ENCODE measurements at regions not wholly inside any gene's neighbourhood (a gene's known extent, or its start where the extent isn't known, plus 50 kb on each side); places are given as distances from the start of the nearest gene placed in this dataset.

- TF ChIP-seq RERE (CRISPR knock-in tag; IDR thresholded peaks at IDR 0.05; ENCODE audit: low read depth) (peak; percentile 62; the same call in 1 of the 2 replicates), HNF4G (IDR thresholded peaks at IDR 0.05; ENCODE audit: borderline replicate concordance, low read depth, low read length) (peak; percentile 41; the same call in 1 of the 2 replicates), HNF4G (CRISPR knock-in tag; IDR thresholded peaks at IDR 0.05; ENCODE audit: borderline replicate concordance, low read depth) (no peak), MEF2D (CRISPR knock-in tag; IDR thresholded peaks at IDR 0.05) (no peak), HNF4A (CRISPR knock-in tag; IDR thresholded peaks at IDR 0.05) (peak; percentile 61), NR2C2 (CRISPR knock-in tag; IDR thresholded peaks at IDR 0.05; ENCODE audit: borderline replicate concordance) (0 out of 2 replicates have a peak, but pooled peaks have one; percentile 30), HHEX (CRISPR knock-in tag; IDR thresholded peaks at IDR 0.05) (peak; percentile 59; the same call in 1 of the 2 replicates), NR2F6 (IDR thresholded peaks at IDR 0.05) (peak; percentile 78), NR2F6 (CRISPR knock-in tag; IDR thresholded peaks at IDR 0.05) (peak; percentile 73; the same call in 1 of the 2 replicates), TBX2 (CRISPR knock-in tag; IDR thresholded peaks at IDR 0.05; ENCODE audit: borderline replicate concordance) (peak; percentile 28; the same call in 1 of the 2 replicates), HMG20B (CRISPR knock-in tag; conservative IDR thresholded peaks at IDR 0.05) (0 out of 2 replicates have a peak, but pooled peaks have one; percentile 35), MIXL1 (CRISPR knock-in tag; IDR thresholded peaks at IDR 0.05) (peak; percentile 55; the same call in 1 of the 2 replicates), FOXA1 (IDR thresholded peaks at IDR 0.05) (no peak), FOXA1 (CRISPR knock-in tag; IDR thresholded peaks at IDR 0.05) (0 out of 2 replicates have a peak, but pooled peaks have one; percentile 20)
- TF ChIP-seq, protein P1, sequence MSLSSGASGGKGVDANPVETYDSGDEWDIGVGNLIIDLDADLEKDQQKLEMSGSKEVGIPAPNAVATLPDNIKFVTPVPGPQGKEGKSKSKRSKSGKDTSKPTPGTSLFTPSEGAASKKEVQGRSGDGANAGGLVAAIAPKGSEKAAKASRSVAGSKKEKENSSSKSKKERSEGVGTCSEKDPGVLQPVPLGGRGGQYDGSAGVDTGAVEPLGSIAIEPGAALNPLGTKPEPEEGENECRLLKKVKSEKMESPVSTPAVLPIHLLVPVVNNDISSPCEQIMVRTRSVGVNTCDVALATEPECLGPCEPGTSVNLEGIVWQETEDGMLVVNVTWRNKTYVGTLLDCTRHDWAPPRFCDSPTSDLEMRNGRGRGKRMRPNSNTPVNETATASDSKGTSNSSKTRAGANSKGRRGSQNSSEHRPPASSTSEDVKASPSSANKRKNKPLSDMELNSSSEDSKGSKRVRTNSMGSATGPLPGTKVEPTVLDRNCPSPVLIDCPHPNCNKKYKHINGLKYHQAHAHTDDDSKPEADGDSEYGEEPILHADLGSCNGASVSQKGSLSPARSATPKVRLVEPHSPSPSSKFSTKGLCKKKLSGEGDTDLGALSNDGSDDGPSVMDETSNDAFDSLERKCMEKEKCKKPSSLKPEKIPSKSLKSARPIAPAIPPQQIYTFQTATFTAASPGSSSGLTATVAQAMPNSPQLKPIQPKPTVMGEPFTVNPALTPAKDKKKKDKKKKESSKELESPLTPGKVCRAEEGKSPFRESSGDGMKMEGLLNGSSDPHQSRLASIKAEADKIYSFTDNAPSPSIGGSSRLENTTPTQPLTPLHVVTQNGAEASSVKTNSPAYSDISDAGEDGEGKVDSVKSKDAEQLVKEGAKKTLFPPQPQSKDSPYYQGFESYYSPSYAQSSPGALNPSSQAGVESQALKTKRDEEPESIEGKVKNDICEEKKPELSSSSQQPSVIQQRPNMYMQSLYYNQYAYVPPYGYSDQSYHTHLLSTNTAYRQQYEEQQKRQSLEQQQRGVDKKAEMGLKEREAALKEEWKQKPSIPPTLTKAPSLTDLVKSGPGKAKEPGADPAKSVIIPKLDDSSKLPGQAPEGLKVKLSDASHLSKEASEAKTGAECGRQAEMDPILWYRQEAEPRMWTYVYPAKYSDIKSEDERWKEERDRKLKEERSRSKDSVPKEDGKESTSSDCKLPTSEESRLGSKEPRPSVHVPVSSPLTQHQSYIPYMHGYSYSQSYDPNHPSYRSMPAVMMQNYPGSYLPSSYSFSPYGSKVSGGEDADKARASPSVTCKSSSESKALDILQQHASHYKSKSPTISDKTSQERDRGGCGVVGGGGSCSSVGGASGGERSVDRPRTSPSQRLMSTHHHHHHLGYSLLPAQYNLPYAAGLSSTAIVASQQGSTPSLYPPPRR (CRISPR knock-in tag; IDR thresholded peaks at IDR 0.05; ENCODE audit: borderline replicate concordance), result peak; percentile 69; the same call in 1 of the 2 replicates
- TF ChIP-seq, protein P2, sequence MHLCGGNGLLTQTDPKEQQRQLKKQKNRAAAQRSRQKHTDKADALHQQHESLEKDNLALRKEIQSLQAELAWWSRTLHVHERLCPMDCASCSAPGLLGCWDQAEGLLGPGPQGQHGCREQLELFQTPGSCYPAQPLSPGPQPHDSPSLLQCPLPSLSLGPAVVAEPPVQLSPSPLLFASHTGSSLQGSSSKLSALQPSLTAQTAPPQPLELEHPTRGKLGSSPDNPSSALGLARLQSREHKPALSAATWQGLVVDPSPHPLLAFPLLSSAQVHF (CRISPR knock-in tag; IDR thresholded peaks at IDR 0.05), result no peak
- TF ChIP-seq, protein P3, sequence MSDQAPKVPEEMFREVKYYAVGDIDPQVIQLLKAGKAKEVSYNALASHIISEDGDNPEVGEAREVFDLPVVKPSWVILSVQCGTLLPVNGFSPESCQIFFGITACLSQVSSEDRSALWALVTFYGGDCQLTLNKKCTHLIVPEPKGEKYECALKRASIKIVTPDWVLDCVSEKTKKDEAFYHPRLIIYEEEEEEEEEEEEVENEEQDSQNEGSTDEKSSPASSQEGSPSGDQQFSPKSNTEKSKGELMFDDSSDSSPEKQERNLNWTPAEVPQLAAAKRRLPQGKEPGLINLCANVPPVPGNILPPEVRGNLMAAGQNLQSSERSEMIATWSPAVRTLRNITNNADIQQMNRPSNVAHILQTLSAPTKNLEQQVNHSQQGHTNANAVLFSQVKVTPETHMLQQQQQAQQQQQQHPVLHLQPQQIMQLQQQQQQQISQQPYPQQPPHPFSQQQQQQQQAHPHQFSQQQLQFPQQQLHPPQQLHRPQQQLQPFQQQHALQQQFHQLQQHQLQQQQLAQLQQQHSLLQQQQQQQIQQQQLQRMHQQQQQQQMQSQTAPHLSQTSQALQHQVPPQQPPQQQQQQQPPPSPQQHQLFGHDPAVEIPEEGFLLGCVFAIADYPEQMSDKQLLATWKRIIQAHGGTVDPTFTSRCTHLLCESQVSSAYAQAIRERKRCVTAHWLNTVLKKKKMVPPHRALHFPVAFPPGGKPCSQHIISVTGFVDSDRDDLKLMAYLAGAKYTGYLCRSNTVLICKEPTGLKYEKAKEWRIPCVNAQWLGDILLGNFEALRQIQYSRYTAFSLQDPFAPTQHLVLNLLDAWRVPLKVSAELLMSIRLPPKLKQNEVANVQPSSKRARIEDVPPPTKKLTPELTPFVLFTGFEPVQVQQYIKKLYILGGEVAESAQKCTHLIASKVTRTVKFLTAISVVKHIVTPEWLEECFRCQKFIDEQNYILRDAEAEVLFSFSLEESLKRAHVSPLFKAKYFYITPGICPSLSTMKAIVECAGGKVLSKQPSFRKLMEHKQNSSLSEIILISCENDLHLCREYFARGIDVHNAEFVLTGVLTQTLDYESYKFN (CRISPR knock-in tag; conservative IDR thresholded peaks at IDR 0.05), result peak; percentile 35; the same call in 1 of the 2 replicates
Measured at GRCh38 chr5:160480652-160481051, 59.0 kb downstream of the PTTG1 start (continued).

Data from HepG2 (cell line).